ENCODE measurements at regions not wholly inside any gene's neighbourhood (a gene's known extent, or its start where the extent isn't known, plus 50 kb on each side); places are given as distances from the start of the nearest gene placed in this dataset.
A peak's percentile ranks its signal among the peaks of the same experiment; 100 is the strongest.

- ATAC-seq (no peak), DNase-seq (no peak)
- H3K36me3 ChIP-seq = no peaks in the 10 kb centered on the region
- no peaks in the 10 kb centered on the region for H3K4me1 ChIP-seq
- H3K9me3 ChIP-seq = no peaks in the 10 kb centered on the region
- H3K4me3 ChIP-seq = no peak overlapping the region
- no peak for TF ChIP-seq CTCF (IDR thresholded peaks at IDR 0.05)
- H3K27ac ChIP-seq = no peak overlapping the region
- no peaks in the 10 kb centered on the region for H3K27me3 ChIP-seq
- intact Hi-C loops (cut with DNase I) = no loop called here
These were observed 120.7 kb upstream of the TMPRSS15 start for GRCh38 chr21:18524097-18524880.

- Histone ChIP-seq H3K27me3 (no peaks in the 10 kb centered on the region), H3K4me3 (no peak overlapping the region), H3K27ac (no peak overlapping the region), H3K36me3 (no peaks in the 10 kb centered on the region), H3K9me3 (no peaks in the 10 kb centered on the region), H3K4me1 (no peaks in the 10 kb centered on the region)
- intact Hi-C loops (cut with DNase I) = no loop called here
- TF ChIP-seq CTCF (IDR thresholded peaks at IDR 0.05) = no peak
- DNase-seq = peak in 1 of 4 donors; percentile 17
- ATAC-seq = no peak
These were observed 125.7 kb upstream of the TMPRSS15 start for GRCh38 chr21:18529254-18529653.

GRCh38 chr21:18542081-18542480 lies 138.5 kb upstream of the TMPRSS15 start:
- TF ChIP-seq CTCF (IDR thresholded peaks at IDR 0.05) = no peak
- Histone ChIP-seq H3K4me1 (no peaks in the 10 kb centered on the region), H3K4me3 (no peak overlapping the region), H3K27me3 (no peaks in the 10 kb centered on the region), H3K36me3 (no peaks in the 10 kb centered on the region), H3K9me3 (no peaks in the 10 kb centered on the region), H3K27ac (no peak overlapping the region)
- intact Hi-C loops (cut with DNase I) = no loop called here
- ATAC-seq (no peak), DNase-seq (no peak)

GRCh38 chr21:18545908-18546307 lies 142.3 kb upstream of the TMPRSS15 start:
- Histone ChIP-seq H3K36me3 (no peaks in the 10 kb centered on the region), H3K9me3 (no peaks in the 10 kb centered on the region), H3K4me1 (no peaks in the 10 kb centered on the region), H3K4me3 (no peak overlapping the region), H3K27me3 (no peaks in the 10 kb centered on the region), H3K27ac (no peak overlapping the region)
- intact Hi-C loops (cut with DNase I) = no loop called here
- no peak for TF ChIP-seq CTCF (IDR thresholded peaks at IDR 0.05)
- ATAC-seq (no peak), DNase-seq (no peak)

GRCh38 chr21:18547347-18547746 lies 143.8 kb upstream of the TMPRSS15 start:
- Histone ChIP-seq H3K9me3 (no peaks in the 10 kb centered on the region), H3K4me1 (no peaks in the 10 kb centered on the region), H3K27ac (no peak overlapping the region), H3K27me3 (no peaks in the 10 kb centered on the region), H3K36me3 (no peaks in the 10 kb centered on the region), H3K4me3 (no peak overlapping the region)
- DNase-seq (no peak), ATAC-seq (no peak)
- intact Hi-C loops (cut with DNase I) = no loop called here
- TF ChIP-seq CTCF (IDR thresholded peaks at IDR 0.05) = no peak

All from left lung (tissue), 4 donors.